ENCODE measurements at regions not wholly inside any gene's neighbourhood (a gene's known extent, or its start where the extent isn't known, plus 50 kb on each side); places are given as distances from the start of the nearest gene placed in this dataset.

- H3K27me3 ChIP-seq: no peaks in the 10 kb centered on the region
- 60 to 68% methylated on average over 4 of the region's 4 CpGs for WGBS, 2 donors
- no peak overlapping the region for H3K4me3 ChIP-seq
- no peaks in the 10 kb centered on the region for H3K4me1 ChIP-seq
- H3K27ac ChIP-seq: no peak overlapping the region
- DNase-seq (no peak), ATAC-seq (no peak)
- H3K9me3 ChIP-seq: no peaks in the 10 kb centered on the region
- no peaks in the 10 kb centered on the region for H3K36me3 ChIP-seq (replicated peaks in 1 of 2; ENCODE audit: insufficient read depth in 1 of 2, low read depth in 2 of 2)
- TF ChIP-seq POLR2A (IDR thresholded peaks at IDR 0.05): no peak
- TF ChIP-seq CTCF (IDR thresholded peaks at IDR 0.05): no peak
- intact Hi-C loops (cut with DNase I): no loop called here
Observed at GRCh38 chr15:96020133-96020532, 310.4 kb upstream of the NR2F2 start.

GRCh38 chr15:96020797-96021196 is 309.7 kb upstream of the NR2F2 start:
- Histone ChIP-seq H3K27me3 (no peaks in the 10 kb centered on the region), H3K4me1 (no peaks in the 10 kb centered on the region), H3K27ac (no peak overlapping the region), H3K4me3 (no peak overlapping the region), H3K9me3 (no peaks in the 10 kb centered on the region), H3K36me3 (replicated peaks in 1 of 2; ENCODE audit: insufficient read depth in 1 of 2, low read depth in 2 of 2) (no peaks in the 10 kb centered on the region)
- DNase-seq (no peak), ATAC-seq (no peak)
- TF ChIP-seq CTCF (IDR thresholded peaks at IDR 0.05) (no peak), POLR2A (IDR thresholded peaks at IDR 0.05) (no peak)
- 43 to 57% methylated on average over 3 of the region's 3 CpGs for WGBS, 2 donors
- intact Hi-C loops (cut with DNase I): no loop called here

- no peaks in the 10 kb centered on the region for H3K9me3 ChIP-seq
- no peak for DNase-seq
- TF ChIP-seq POLR2A (IDR thresholded peaks at IDR 0.05) (no peak), CTCF (IDR thresholded peaks at IDR 0.05) (no peak)
- H3K27ac ChIP-seq: no peak overlapping the region
- intact Hi-C loops (cut with DNase I): no loop called here
- no peaks in the 10 kb centered on the region for H3K27me3 ChIP-seq
- no peak overlapping the region for H3K4me3 ChIP-seq
- no peak for ATAC-seq
- H3K36me3 ChIP-seq (replicated peaks in 1 of 2; ENCODE audit: insufficient read depth in 1 of 2, low read depth in 2 of 2): no peaks in the 10 kb centered on the region
- H3K4me1 ChIP-seq: no peaks in the 10 kb centered on the region
Observed at GRCh38 chr15:96023081-96023480, 307.4 kb upstream of the NR2F2 start.

GRCh38 chr15:96027501-96027900 is 303.0 kb upstream of the NR2F2 start:
- Histone ChIP-seq H3K27ac (no peak overlapping the region), H3K4me1 (no peaks in the 10 kb centered on the region), H3K27me3 (no peaks in the 10 kb centered on the region), H3K4me3 (no peak overlapping the region), H3K9me3 (no peaks in the 10 kb centered on the region), H3K36me3 (replicated peaks in 1 of 2; ENCODE audit: insufficient read depth in 1 of 2, low read depth in 2 of 2) (no peaks in the 10 kb centered on the region)
- TF ChIP-seq CTCF (IDR thresholded peaks at IDR 0.05) (no peak), POLR2A (IDR thresholded peaks at IDR 0.05) (no peak)
- no peak for ATAC-seq
- 88 to 91% methylated on average over 2 of the region's 2 CpGs for WGBS, 2 donors
- no peak for DNase-seq
- intact Hi-C loops (cut with DNase I): no loop called here

GRCh38 chr15:96028620-96029019 is 301.9 kb upstream of the NR2F2 start:
- Histone ChIP-seq H3K27me3 (no peaks in the 10 kb centered on the region), H3K36me3 (replicated peaks in 1 of 2; ENCODE audit: insufficient read depth in 1 of 2, low read depth in 2 of 2) (no peaks in the 10 kb centered on the region), H3K4me3 (no peak overlapping the region), H3K9me3 (no peaks in the 10 kb centered on the region), H3K27ac (no peak overlapping the region), H3K4me1 (no peaks in the 10 kb centered on the region)
- ATAC-seq (no peak), DNase-seq (no peak)
- 74 to 82% methylated on average over 2 of the region's 2 CpGs for WGBS, 2 donors
- intact Hi-C loops (cut with DNase I): no loop called here
- TF ChIP-seq CTCF (IDR thresholded peaks at IDR 0.05): no peak
- TF ChIP-seq POLR2A (IDR thresholded peaks at IDR 0.05): no peak

Measured in body of pancreas (tissue), 4 donors.